Naive thymus-derived CD4-positive, alpha-beta T cell (primary cell): ENCODE measurements at regions not wholly inside any gene's neighbourhood (a gene's known extent, or its start where the extent isn't known, plus 50 kb on each side); places are given as distances from the start of the nearest gene placed in this dataset.

Source experiments
- ATAC-seq: fragments of 150-1000 bp; cut with Tn5 transposase; 2 replicates; pipeline ENCODE4 v1.10.0; 2021; ENCODE audit warnings: mild to moderate bottlenecking, moderate library complexity
- CTCF ChIA-PET: fragments of 350-600 bp; sonication (Branson Sonifier 250); formaldehyde crosslinking; loops from one replicate; lab custom pipeline; 2021; ENCODE audit warnings: antibody characterized with exemption; lab: Charles Lee
- POLR2A ChIA-PET: fragments of 350-600 bp; sonication (Branson Sonifier 250); formaldehyde crosslinking; loops from one replicate; lab custom pipeline; 2021; ENCODE audit warnings: antibody characterized with exemption, inconsistent platforms; lab: Charles Lee
- DNase-seq, 9 donors: peaks; one replicate each; pipeline versions ENCODE4 v3.0.0 to v3.0.0-alpha.2; 2020 to 2022; ENCODE audit warnings: mixed read lengths in 1 of 9
- H3K27ac ChIP-seq: one replicate; pipeline ENCODE4 v1.7.0; 2013; ENCODE audit warnings: mild to moderate bottlenecking, low read depth, low read length, moderate library complexity
- H3K27me3 ChIP-seq, 2 donors: one replicate each; pipeline ENCODE4 v1.7.0; 2013; ENCODE audit warnings: low read length in 2 of 2, mild to moderate bottlenecking in 2 of 2, moderate library complexity in 2 of 2; ENCODE audit not compliant: control insufficient read depth in 2 of 2, insufficient read depth in 2 of 2
- H3K36me3 ChIP-seq, 3 experiments: 1 replicate in 2 of 3; 2 replicates in 1 of 3; pipeline ENCODE4 v1.7.0; 2013; ENCODE audit warnings: low read length in 3 of 3, mild to moderate bottlenecking in 3 of 3, moderate library complexity in 1 of 3; ENCODE audit not compliant: insufficient read depth in 3 of 3, control insufficient read depth in 2 of 3
- H3K4me1 ChIP-seq, 2 donors: one replicate each; pipeline ENCODE4 v1.7.0; 2013; ENCODE audit warnings: low read length in 2 of 2, mild to moderate bottlenecking in 2 of 2, moderate library complexity in 1 of 2; ENCODE audit not compliant: control insufficient read depth in 2 of 2, insufficient read depth in 2 of 2
- H3K4me3 ChIP-seq: 2 replicates; pipeline ENCODE4 v1.7.0; 2013; ENCODE audit warnings: mild to moderate bottlenecking, low read length
- H3K9me3 ChIP-seq, 3 experiments: 1 replicate in 2 of 3; 2 replicates in 1 of 3; pipeline ENCODE4 v1.7.0; 2013; ENCODE audit warnings: low read length in 3 of 3; ENCODE audit not compliant: control insufficient read depth in 2 of 3
- H3K27ac Mint-ChIP-seq, 9 donors: one replicate each; pipeline ENCODE4 v1.8.0; 2020 to 2022; ENCODE audit warnings: mixed read lengths in 9 of 9, mild to moderate bottlenecking in 8 of 9, moderate library complexity in 5 of 9, inconsistent platforms in 2 of 9
- H3K27me3 Mint-ChIP-seq, 5 donors: one replicate each; pipeline ENCODE4 v1.8.0; 2021 to 2022; ENCODE audit warnings: mixed read lengths in 5 of 5, mild to moderate bottlenecking in 1 of 5
- H3K36me3 Mint-ChIP-seq, 5 donors: one replicate each; pipeline ENCODE4 v1.8.0; 2020 to 2022; ENCODE audit warnings: mixed read lengths in 5 of 5, mild to moderate bottlenecking in 3 of 5, inconsistent platforms in 1 of 5
- H3K4me1 Mint-ChIP-seq, 7 donors: one replicate each; pipeline ENCODE4 v1.8.0; 2020 to 2022; ENCODE audit warnings: mixed read lengths in 7 of 7, mild to moderate bottlenecking in 3 of 7, inconsistent platforms in 1 of 7
- H3K4me3 Mint-ChIP-seq, 10 donors: one replicate each; pipeline ENCODE4 v1.8.0; 2020 to 2022; ENCODE audit warnings: mild to moderate bottlenecking in 10 of 10, mixed read lengths in 10 of 10, moderate library complexity in 6 of 10, inconsistent platforms in 2 of 10
- H3K9me3 Mint-ChIP-seq, 11 donors: one replicate each; pipeline ENCODE4 v1.8.0; 2020 to 2022; ENCODE audit warnings: mixed read lengths in 11 of 11, mild to moderate bottlenecking in 4 of 11, inconsistent platforms in 1 of 11, moderate library complexity in 1 of 11
- intact Hi-C, 2 donors: fragments of 100-400 bp; cut with micrococcal nuclease; formaldehyde crosslinking; loops; one replicate each; pipeline ENCODE4 v1.15.1; 2023

GRCh38 chr2:163247156-163247846 is 408.7 kb upstream of the KCNH7 start:
- Mint-ChIP-seq H3K36me3 (no peaks in the 10 kb centered on the region), H3K27me3 (no peaks in the 10 kb centered on the region), H3K27ac (no peak overlapping the region), H3K4me1 (no peaks in the 10 kb centered on the region), H3K4me3 (no peak overlapping the region), H3K9me3 (peaks cover 0 to 3% (median 0%) of the 10 kb centered on the region in 11 donors)
- no peak for ATAC-seq
- Histone ChIP-seq H3K27ac (no peak overlapping the region), H3K36me3 (no peaks in the 10 kb centered on the region), H3K4me3 (no peak overlapping the region), H3K4me1 (no peaks in the 10 kb centered on the region), H3K9me3 (no peaks in the 10 kb centered on the region), H3K27me3 (no peaks in the 10 kb centered on the region)
- DNase-seq: no peak
- POLR2A ChIA-PET: no interaction called here
- CTCF ChIA-PET: no interaction called here
- intact Hi-C loops: no loop called here

GRCh38 chr2:163246135-163246534 is 407.6 kb upstream of the KCNH7 start:
- Mint-ChIP-seq H3K4me1 (no peaks in the 10 kb centered on the region), H3K9me3 (peaks cover 0 to 6% (median 2%) of the 10 kb centered on the region in 11 donors), H3K27ac (no peak overlapping the region), H3K27me3 (no peaks in the 10 kb centered on the region), H3K36me3 (no peaks in the 10 kb centered on the region), H3K4me3 (no peak overlapping the region)
- CTCF ChIA-PET: interaction anchor here (0.7 kb wide), 1 partner anchor 46 kb away, joined by 3 read pairs; no protein-coding TSS in a partner anchor
- Histone ChIP-seq H3K27me3 (no peaks in the 10 kb centered on the region), H3K36me3 (no peaks in the 10 kb centered on the region), H3K27ac (no peak overlapping the region), H3K4me3 (no peak overlapping the region), H3K4me1 (no peaks in the 10 kb centered on the region), H3K9me3 (no peaks in the 10 kb centered on the region)
- ATAC-seq: no peak
- DNase-seq: no peak
- intact Hi-C loops: no loop called here
- POLR2A ChIA-PET: no interaction called here

- no peak overlapping the region for H3K27ac Mint-ChIP-seq
- CTCF ChIA-PET: no interaction called here
Measured at GRCh38 chr2:163236553-163236952, 398.0 kb upstream of the KCNH7 start.

GRCh38 chr2:163231666-163232065 is 393.1 kb upstream of the KCNH7 start:
- no peak overlapping the region for H3K4me3 Mint-ChIP-seq
- no peaks in the 10 kb centered on the region for H3K4me1 ChIP-seq
- ChIA-PET CTCF (no interaction called here), POLR2A (no interaction called here)
- no peaks in the 10 kb centered on the region for H3K9me3 ChIP-seq
- H3K36me3 Mint-ChIP-seq: peaks cover 0 to 3% (median 0%) of the 10 kb centered on the region in 5 donors
- H3K4me1 Mint-ChIP-seq: no peaks in the 10 kb centered on the region
- H3K36me3 ChIP-seq: no peaks in the 10 kb centered on the region
- no peak overlapping the region for H3K27ac Mint-ChIP-seq
- H3K27me3 ChIP-seq: no peaks in the 10 kb centered on the region
- H3K9me3 Mint-ChIP-seq: peaks cover 0 to 29% (median 3%) of the 10 kb centered on the region in 11 donors
- intact Hi-C loops: no loop called here
- H3K4me3 ChIP-seq: no peak overlapping the region
- no peaks in the 10 kb centered on the region for H3K27me3 Mint-ChIP-seq
- no peak overlapping the region for H3K27ac ChIP-seq
- DNase-seq (no peak), ATAC-seq (no peak)

More at GRCh38 chr2:163236553-163236952, 398.0 kb upstream of the KCNH7 start:
- Mint-ChIP-seq H3K36me3 (peaks cover 0 to 2% (median 0%) of the 10 kb centered on the region in 5 donors), H3K27me3 (no peaks in the 10 kb centered on the region), H3K9me3 (peaks cover 2 to 36% (median 12%) of the 10 kb centered on the region in 11 donors), H3K4me3 (no peak overlapping the region), H3K4me1 (no peaks in the 10 kb centered on the region)
- no peaks in the 10 kb centered on the region for H3K27me3 ChIP-seq
- no peaks in the 10 kb centered on the region for H3K4me1 ChIP-seq
- no peak overlapping the region for H3K4me3 ChIP-seq
- H3K36me3 ChIP-seq: no peaks in the 10 kb centered on the region
- DNase-seq: no peak
- H3K27ac ChIP-seq: no peak overlapping the region
- ATAC-seq: no peak
- intact Hi-C loops: no loop called here
- no peaks in the 10 kb centered on the region for H3K9me3 ChIP-seq
- POLR2A ChIA-PET: no interaction called here

- Mint-ChIP-seq H3K36me3 (no peaks in the 10 kb centered on the region), H3K9me3 (peaks cover 0 to 7% (median 0%) of the 10 kb centered on the region in 11 donors), H3K4me3 (no peak overlapping the region), H3K27me3 (no peaks in the 10 kb centered on the region), H3K27ac (no peak overlapping the region), H3K4me1 (no peaks in the 10 kb centered on the region)
- POLR2A ChIA-PET: no interaction called here
- H3K36me3 ChIP-seq: no peaks in the 10 kb centered on the region
- intact Hi-C loops: no loop called here
- no peak overlapping the region for H3K4me3 ChIP-seq
- DNase-seq: no peak
- H3K27ac ChIP-seq: no peak overlapping the region
- no peaks in the 10 kb centered on the region for H3K27me3 ChIP-seq
- CTCF ChIA-PET: no interaction called here
- ATAC-seq: no peak
- H3K9me3 ChIP-seq: peaks cover 0 to 5% (median 0%) of the 10 kb centered on the region in 3 experiments
- no peaks in the 10 kb centered on the region for H3K4me1 ChIP-seq
Measured at GRCh38 chr2:163213661-163214081, 375.1 kb upstream of the KCNH7 start.

- ATAC-seq: no peak
- H3K4me3 Mint-ChIP-seq: no peak overlapping the region
Measured at GRCh38 chr2:163210430-163210918, 371.9 kb upstream of the KCNH7 start.

More at GRCh38 chr2:163210430-163210918, 371.9 kb upstream of the KCNH7 start:
- Histone ChIP-seq H3K27ac (no peak overlapping the region), H3K9me3 (no peaks in the 10 kb centered on the region), H3K4me3 (no peak overlapping the region), H3K4me1 (no peaks in the 10 kb centered on the region), H3K27me3 (no peaks in the 10 kb centered on the region), H3K36me3 (no peaks in the 10 kb centered on the region)
- intact Hi-C loops: no loop called here
- no peaks in the 10 kb centered on the region for H3K36me3 Mint-ChIP-seq
- H3K27me3 Mint-ChIP-seq: no peaks in the 10 kb centered on the region
- H3K27ac Mint-ChIP-seq: no peak overlapping the region
- H3K9me3 Mint-ChIP-seq: peaks cover 0 to 7% (median 0%) of the 10 kb centered on the region in 11 donors
- CTCF ChIA-PET: no interaction called here
- H3K4me1 Mint-ChIP-seq: no peaks in the 10 kb centered on the region
- DNase-seq: no peak
- POLR2A ChIA-PET: no interaction called here
